ENCODE measurements at regions not wholly inside any gene's neighbourhood (a gene's known extent, or its start where the extent isn't known, plus 50 kb on each side); places are given as distances from the start of the nearest gene placed in this dataset.

DNA sequence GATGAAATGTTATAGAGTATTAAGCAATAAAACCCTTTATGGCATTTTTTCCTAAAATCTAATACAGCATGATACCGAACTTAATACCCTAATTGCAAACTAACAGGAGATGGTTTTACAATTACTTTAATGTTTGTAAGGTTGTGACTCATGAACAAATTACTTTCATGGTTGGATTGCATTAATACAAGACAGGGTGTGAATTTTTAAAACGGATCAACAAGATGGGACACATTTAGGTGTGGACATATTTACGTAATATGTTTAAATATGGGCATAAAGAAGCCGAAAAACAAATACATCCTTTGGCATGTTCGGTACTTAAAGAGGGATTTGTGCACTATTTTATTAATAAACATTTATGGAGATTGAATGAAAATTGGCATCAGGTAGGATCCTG lies 168.3 kb upstream of the SPRY2 start:
- TF ChIP-seq, protein P1, sequence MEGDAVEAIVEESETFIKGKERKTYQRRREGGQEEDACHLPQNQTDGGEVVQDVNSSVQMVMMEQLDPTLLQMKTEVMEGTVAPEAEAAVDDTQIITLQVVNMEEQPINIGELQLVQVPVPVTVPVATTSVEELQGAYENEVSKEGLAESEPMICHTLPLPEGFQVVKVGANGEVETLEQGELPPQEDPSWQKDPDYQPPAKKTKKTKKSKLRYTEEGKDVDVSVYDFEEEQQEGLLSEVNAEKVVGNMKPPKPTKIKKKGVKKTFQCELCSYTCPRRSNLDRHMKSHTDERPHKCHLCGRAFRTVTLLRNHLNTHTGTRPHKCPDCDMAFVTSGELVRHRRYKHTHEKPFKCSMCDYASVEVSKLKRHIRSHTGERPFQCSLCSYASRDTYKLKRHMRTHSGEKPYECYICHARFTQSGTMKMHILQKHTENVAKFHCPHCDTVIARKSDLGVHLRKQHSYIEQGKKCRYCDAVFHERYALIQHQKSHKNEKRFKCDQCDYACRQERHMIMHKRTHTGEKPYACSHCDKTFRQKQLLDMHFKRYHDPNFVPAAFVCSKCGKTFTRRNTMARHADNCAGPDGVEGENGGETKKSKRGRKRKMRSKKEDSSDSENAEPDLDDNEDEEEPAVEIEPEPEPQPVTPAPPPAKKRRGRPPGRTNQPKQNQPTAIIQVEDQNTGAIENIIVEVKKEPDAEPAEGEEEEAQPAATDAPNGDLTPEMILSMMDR (IDR thresholded peaks at IDR 0.05) = no peak
- TF ChIP-seq EZH2 (IDR thresholded peaks at IDR 0.05; ENCODE audit: borderline replicate concordance, insufficient read depth, low read depth, low read length, poor library complexity, severe bottlenecking) = no peak
- Mint-ChIP-seq H3K27me3 (no peaks in the 10 kb centered on the region), H3K4me1 (no peaks in the 10 kb centered on the region), H3K9me3 (ENCODE audit: insufficient read depth) (peaks cover 2% of the 10 kb centered on the region), H3K27ac (no peak overlapping the region), H3K4me3 (no peak overlapping the region)
- Histone ChIP-seq H2AFZ (ENCODE audit: insufficient read depth, low read depth, low read length, poor library complexity, severe bottlenecking) (no peak overlapping the region), H3K36me3 (replicated peaks in 1 of 2; ENCODE audit: control extremely low read depth in 1 of 2, control insufficient read depth in 1 of 2, extremely low read depth in 1 of 2, insufficient read depth in 2 of 2, low read length in 1 of 2) (no peaks in the 10 kb centered on the region), H4K20me1 (ENCODE audit: control insufficient read depth, insufficient read depth, low read length, poor library complexity, severe bottlenecking) (no peaks in the 10 kb centered on the region), H3K9me3 (ENCODE audit: control extremely low read depth in 1 of 3, control insufficient read depth in 2 of 3, insufficient read depth in 1 of 3, low read length in 2 of 3) (peaks cover 0 to 1% (median 0%) of the 10 kb centered on the region in 3 donors), H3K9ac (ENCODE audit: low read length) (no peak overlapping the region), H3K4me1 (ENCODE audit: control insufficient read depth in 2 of 2, insufficient read depth in 2 of 2, low read length in 2 of 2) (no peaks in the 10 kb centered on the region), H3K4me2 (replicated peaks; ENCODE audit: low read depth, low read length, poor library complexity, severe bottlenecking) (no peak overlapping the region), H3K27ac (ENCODE audit: low read length in 2 of 2) (no peak overlapping the region), H3K27me3 (replicated peaks in 1 of 4; ENCODE audit: control extremely low read depth in 1 of 4, control insufficient read depth in 3 of 4, insufficient read depth in 4 of 4, low read length in 3 of 4) (no peaks in the 10 kb centered on the region), H3K4me3 (ENCODE audit: control extremely low read depth in 1 of 5, extremely low read depth in 1 of 5, insufficient read depth in 1 of 5, low read depth in 2 of 5, low read length in 4 of 5) (no peak overlapping the region), H3K79me2 (ENCODE audit: control insufficient read depth, insufficient read depth, low read length) (no peaks in the 10 kb centered on the region)
- 88% methylated on average over 1 of the region's 5 CpGs for WGBS (ENCODE audit: insufficient coverage)
- ChIA-PET POLR2A (no interaction called here), CTCF (no interaction called here)
- DNase-seq (no peak), ATAC-seq (ENCODE audit: low read depth) (no peak)
- intact Hi-C loops (cut with micrococcal nuclease) = no loop called here

- H3K4me3 ChIP-seq (ENCODE audit: control extremely low read depth in 1 of 5, extremely low read depth in 1 of 5, insufficient read depth in 1 of 5, low read depth in 2 of 5, low read length in 4 of 5) = no peak overlapping the region
- H3K9ac ChIP-seq (ENCODE audit: low read length) = no peak overlapping the region
- H3K27ac ChIP-seq (ENCODE audit: low read length in 2 of 2) = no peak overlapping the region
- POLR2A ChIA-PET = no interaction called here
- no peak for ATAC-seq (ENCODE audit: low read depth)
- no peaks in the 10 kb centered on the region for H3K27me3 ChIP-seq (replicated peaks in 1 of 4; ENCODE audit: control extremely low read depth in 1 of 4, control insufficient read depth in 3 of 4, insufficient read depth in 4 of 4, low read length in 3 of 4)
- no peaks in the 10 kb centered on the region for H3K36me3 ChIP-seq (replicated peaks in 1 of 2; ENCODE audit: control extremely low read depth in 1 of 2, control insufficient read depth in 1 of 2, extremely low read depth in 1 of 2, insufficient read depth in 2 of 2, low read length in 1 of 2)
- no peaks in the 10 kb centered on the region for H4K20me1 ChIP-seq (ENCODE audit: control insufficient read depth, insufficient read depth, low read length, poor library complexity, severe bottlenecking)
- Mint-ChIP-seq H3K27ac (no peak overlapping the region), H3K27me3 (no peaks in the 10 kb centered on the region), H3K4me1 (no peaks in the 10 kb centered on the region), H3K4me3 (no peak overlapping the region), H3K9me3 (ENCODE audit: insufficient read depth) (peaks cover 2% of the 10 kb centered on the region)
- no peaks in the 10 kb centered on the region for H3K79me2 ChIP-seq (ENCODE audit: control insufficient read depth, insufficient read depth, low read length)
- H2AFZ ChIP-seq (ENCODE audit: insufficient read depth, low read depth, low read length, poor library complexity, severe bottlenecking) = no peak overlapping the region
- intact Hi-C loops (cut with micrococcal nuclease) = no loop called here
- H3K4me1 ChIP-seq (ENCODE audit: control insufficient read depth in 2 of 2, insufficient read depth in 2 of 2, low read length in 2 of 2) = no peaks in the 10 kb centered on the region
- DNase-seq = no peak
- no peak overlapping the region for H3K4me2 ChIP-seq (replicated peaks; ENCODE audit: low read depth, low read length, poor library complexity, severe bottlenecking)
- peaks cover 0 to 1% (median 0%) of the 10 kb centered on the region in 3 donors for H3K9me3 ChIP-seq (ENCODE audit: control extremely low read depth in 1 of 3, control insufficient read depth in 2 of 3, insufficient read depth in 1 of 3, low read length in 2 of 3)
- WGBS (ENCODE audit: insufficient coverage) = 100% methylated on average over 1 of the region's 1 CpG
- TF ChIP-seq, protein P1 (IDR thresholded peaks at IDR 0.05) = no peak
- TF ChIP-seq EZH2 (IDR thresholded peaks at IDR 0.05; ENCODE audit: borderline replicate concordance, insufficient read depth, low read depth, low read length, poor library complexity, severe bottlenecking) = no peak
- CTCF ChIA-PET = no interaction called here
Observed at GRCh38 chr13:80508031-80508430, 167.1 kb upstream of the SPRY2 start.
